Smooth muscle cell (in vitro differentiated cells): ENCODE measurements at regions not wholly inside any gene's neighbourhood (a gene's known extent, or its start where the extent isn't known, plus 50 kb on each side); places are given as distances from the start of the nearest gene placed in this dataset.

Source experiments
- DNase-seq: peaks from one replicate; lab custom pipeline; 2025; ENCODE audit not compliant: unreplicated experiment; lab: John Stamatoyannopoulos, UW
- H2AFZ ChIP-seq: fragments of 200-600 bp; sonication (generic); 2 replicates; pipeline ENCODE4 v1.6.0; 2016; ENCODE audit warnings: antibody characterized with exemption, low read depth, mild to moderate bottlenecking
- H3F3A ChIP-seq: fragments of 200-600 bp; sonication (generic); 2 replicates; pipeline ENCODE4 v1.6.0; 2017; ENCODE audit warnings: antibody characterized with exemption, low read depth
- H3K27ac ChIP-seq: fragments of 200-600 bp; sonication (generic); 2 replicates; pipeline ENCODE4 v1.5.1; 2016; ENCODE audit warnings: low read depth, mild to moderate bottlenecking
- H3K27me3 ChIP-seq: fragments of 200-600 bp; sonication (generic); 2 replicates; pipeline ENCODE4 v1.6.1; 2016; ENCODE audit warnings: low read depth, mild to moderate bottlenecking
- H3K36me3 ChIP-seq: fragments of 200-600 bp; sonication (generic); 2 replicates; pipeline ENCODE4 v1.5.1; 2016; ENCODE audit warnings: low read depth
- H3K4me1 ChIP-seq: fragments of 200-600 bp; sonication (generic); 2 replicates; pipeline ENCODE4 v1.5.1; 2016; ENCODE audit warnings: low read depth
- H3K4me2 ChIP-seq: fragments of 200-600 bp; sonication (generic); 2 replicates; pipeline ENCODE4 v1.6.0; 2016; ENCODE audit warnings: mild to moderate bottlenecking
- H3K4me3 ChIP-seq: fragments of 200-600 bp; sonication (generic); 2 replicates; pipeline ENCODE4 v1.5.1; 2016; ENCODE audit warnings: mild to moderate bottlenecking
- H3K79me2 ChIP-seq: fragments of 200-600 bp; sonication (generic); 2 replicates; pipeline ENCODE4 v1.6.0; 2016; ENCODE audit warnings: low read depth, mild to moderate bottlenecking
- H3K9ac ChIP-seq: fragments of 200-600 bp; sonication (generic); 2 replicates; pipeline ENCODE4 v1.6.0; 2016; ENCODE audit warnings: low read depth
- H3K9me3 ChIP-seq: fragments of 200-600 bp; sonication (generic); replicated peaks from 2 replicates; pipeline ENCODE4 v1.5.1; 2016; ENCODE audit warnings: low read depth
- H4K20me1 ChIP-seq: fragments of 200-600 bp; sonication (generic); 2 replicates; pipeline ENCODE4 v1.6.0; 2016; ENCODE audit warnings: low read depth
- WGBS: methylation state at CpG from one replicate; pipeline ENCODE4 v1.1.7; 2016; ENCODE audit warnings: low lambda C conversion rate; 5-methylcytosine and 5-hydroxymethylcytosine counted together
- TF ChIP-seq, protein P1 (sequence below): fragments of 200-600 bp; sonication (generic); IDR thresholded peaks from 2 replicates; pipeline ENCODE4 v1.5.1; 2017; ENCODE audit warnings: borderline replicate concordance, mild to moderate bottlenecking, antibody characterized with exemption; ENCODE audit not compliant: insufficient read depth, poor library complexity, severe bottlenecking

DNA sequence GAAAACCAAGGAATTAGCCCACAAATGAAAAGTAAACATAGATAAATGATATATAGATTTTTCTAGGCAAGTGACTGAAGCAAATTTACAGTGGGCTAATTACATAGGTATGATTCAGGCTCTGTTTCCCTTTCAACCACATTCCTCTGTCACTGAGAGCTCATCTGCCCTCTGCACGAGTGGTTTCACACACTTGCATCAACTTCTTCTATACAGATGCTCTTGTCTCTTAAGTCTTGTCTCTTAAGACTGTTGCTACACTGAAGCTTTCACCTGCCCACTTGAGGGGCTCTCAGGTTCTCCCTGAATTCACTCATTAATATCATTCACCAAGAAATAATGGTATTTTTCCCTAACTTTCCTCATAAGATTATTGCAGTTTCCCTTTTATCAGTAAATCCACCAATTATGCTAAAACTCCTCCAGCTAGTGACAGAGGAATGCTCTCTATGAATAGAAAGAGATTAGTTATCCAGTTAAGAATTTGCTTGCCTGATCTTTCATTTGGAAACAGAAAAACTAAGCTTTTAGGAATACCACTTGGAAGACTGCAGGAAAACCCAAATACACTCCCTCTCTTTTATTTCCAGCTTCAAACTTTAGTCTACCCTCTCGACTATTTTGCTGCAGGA is 95.7 kb downstream of the ELAPOR2 start:
- Histone ChIP-seq H3K27me3 (no peaks in the 10 kb centered on the region), H2AFZ (no peak overlapping the region), H3K9me3 (no peaks in the 10 kb centered on the region), H3K4me1 (peaks cover 42% of the 10 kb centered on the region), H3K27ac (peak overlapping the region; percentile 49), H3K36me3 (no peaks in the 10 kb centered on the region), H3K9ac (no peak overlapping the region), H3K79me2 (peaks cover 27% of the 10 kb centered on the region), H3F3A (no peaks in the 10 kb centered on the region), H3K4me3 (no peak overlapping the region), H4K20me1 (peaks cover 76% of the 10 kb centered on the region), H3K4me2 (peak overlapping the region; percentile 44)
- TF ChIP-seq, protein P1, sequence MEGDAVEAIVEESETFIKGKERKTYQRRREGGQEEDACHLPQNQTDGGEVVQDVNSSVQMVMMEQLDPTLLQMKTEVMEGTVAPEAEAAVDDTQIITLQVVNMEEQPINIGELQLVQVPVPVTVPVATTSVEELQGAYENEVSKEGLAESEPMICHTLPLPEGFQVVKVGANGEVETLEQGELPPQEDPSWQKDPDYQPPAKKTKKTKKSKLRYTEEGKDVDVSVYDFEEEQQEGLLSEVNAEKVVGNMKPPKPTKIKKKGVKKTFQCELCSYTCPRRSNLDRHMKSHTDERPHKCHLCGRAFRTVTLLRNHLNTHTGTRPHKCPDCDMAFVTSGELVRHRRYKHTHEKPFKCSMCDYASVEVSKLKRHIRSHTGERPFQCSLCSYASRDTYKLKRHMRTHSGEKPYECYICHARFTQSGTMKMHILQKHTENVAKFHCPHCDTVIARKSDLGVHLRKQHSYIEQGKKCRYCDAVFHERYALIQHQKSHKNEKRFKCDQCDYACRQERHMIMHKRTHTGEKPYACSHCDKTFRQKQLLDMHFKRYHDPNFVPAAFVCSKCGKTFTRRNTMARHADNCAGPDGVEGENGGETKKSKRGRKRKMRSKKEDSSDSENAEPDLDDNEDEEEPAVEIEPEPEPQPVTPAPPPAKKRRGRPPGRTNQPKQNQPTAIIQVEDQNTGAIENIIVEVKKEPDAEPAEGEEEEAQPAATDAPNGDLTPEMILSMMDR: no peak
- no peak for DNase-seq
- WGBS: 28% methylated on average over 2 of the region's 2 CpGs

GRCh38 chr7:86962623-86963022 is 96.8 kb downstream of the ELAPOR2 start:
- H4K20me1 ChIP-seq: peaks cover 65% of the 10 kb centered on the region
- H3K79me2 ChIP-seq: peaks cover 20% of the 10 kb centered on the region
- H3K4me2 ChIP-seq: no peak overlapping the region
- no peak overlapping the region for H3K9ac ChIP-seq
- WGBS: 95% methylated on average over 3 of the region's 3 CpGs
- H3K9me3 ChIP-seq: no peaks in the 10 kb centered on the region
- peak overlapping the region; percentile 9 for H3K27ac ChIP-seq
- TF ChIP-seq, protein P1: no peak
- no peak for DNase-seq
- no peak overlapping the region for H2AFZ ChIP-seq
- H3K27me3 ChIP-seq: no peaks in the 10 kb centered on the region
- H3K36me3 ChIP-seq: no peaks in the 10 kb centered on the region
- no peak overlapping the region for H3K4me3 ChIP-seq
- no peaks in the 10 kb centered on the region for H3F3A ChIP-seq
- H3K4me1 ChIP-seq: peaks cover 33% of the 10 kb centered on the region

DNA sequence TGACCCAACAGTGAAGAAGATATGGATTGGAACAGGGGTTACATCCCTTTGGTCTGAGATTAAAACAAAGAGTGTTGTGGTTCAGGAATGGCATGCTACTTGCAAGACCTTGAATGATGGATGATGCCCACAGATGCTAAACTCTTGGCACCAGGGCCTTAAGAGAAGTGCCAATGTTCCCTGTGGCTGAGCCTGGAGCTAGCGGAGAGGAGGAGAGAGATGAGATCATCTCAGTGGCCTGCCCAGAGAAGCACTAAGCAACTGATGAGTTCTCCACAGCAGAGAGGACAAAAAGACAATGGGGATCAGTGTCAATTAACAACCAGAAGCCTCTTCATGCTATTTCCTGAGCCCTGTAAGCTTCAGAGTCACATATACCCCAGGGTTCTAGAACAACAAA is 97.8 kb downstream of the ELAPOR2 start:
- H3F3A ChIP-seq: no peaks in the 10 kb centered on the region
- H3K4me1 ChIP-seq: peaks cover 30% of the 10 kb centered on the region
- no peaks in the 10 kb centered on the region for H3K9me3 ChIP-seq
- H3K4me2 ChIP-seq: no peak overlapping the region
- H4K20me1 ChIP-seq: peaks cover 65% of the 10 kb centered on the region
- no peaks in the 10 kb centered on the region for H3K36me3 ChIP-seq
- no peak overlapping the region for H2AFZ ChIP-seq
- no peak for DNase-seq
- H3K4me3 ChIP-seq: no peak overlapping the region
- TF ChIP-seq, protein P1: no peak
- no peak overlapping the region for H3K9ac ChIP-seq
- WGBS: 79% methylated on average over 1 of the region's 1 CpG
- H3K27ac ChIP-seq: no peak overlapping the region
- peaks cover 18% of the 10 kb centered on the region for H3K79me2 ChIP-seq
- no peaks in the 10 kb centered on the region for H3K27me3 ChIP-seq

DNA sequence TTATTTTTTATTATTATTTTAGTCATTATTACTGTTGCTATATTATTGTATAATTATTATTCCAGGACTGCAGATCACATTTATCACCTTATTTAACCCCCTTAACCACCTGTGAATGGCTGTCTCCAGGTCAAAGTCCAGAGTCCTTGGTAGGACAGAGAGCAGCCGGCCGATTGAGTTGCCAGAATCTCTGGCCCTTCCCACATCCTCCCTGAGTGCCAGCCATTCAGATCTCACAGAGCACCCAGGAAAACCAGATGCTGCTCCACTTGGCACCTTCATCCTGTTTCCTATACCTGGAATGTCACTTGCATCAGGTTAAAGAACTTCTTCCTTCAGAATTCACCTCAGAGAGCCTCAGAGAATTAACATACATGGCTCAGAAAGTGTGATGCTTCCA is 101.1 kb downstream of the ELAPOR2 start:
- Histone ChIP-seq H2AFZ (no peak overlapping the region), H3K79me2 (peaks cover 33% of the 10 kb centered on the region), H3K4me3 (no peak overlapping the region), H3K27ac (no peak overlapping the region), H3K27me3 (no peaks in the 10 kb centered on the region), H3K4me1 (peaks cover 6% of the 10 kb centered on the region), H3K9ac (no peak overlapping the region), H4K20me1 (peaks cover 65% of the 10 kb centered on the region), H3K9me3 (no peaks in the 10 kb centered on the region), H3K36me3 (no peaks in the 10 kb centered on the region), H3F3A (no peaks in the 10 kb centered on the region), H3K4me2 (no peak overlapping the region)
- TF ChIP-seq, protein P1: no peak
- no peak for DNase-seq
- WGBS: 87% methylated on average over 2 of the region's 2 CpGs
